Activated B cell treated with CpG ODN at 0.5 μM for 24 hours (primary cell): ENCODE measurements at regions not wholly inside any gene's neighbourhood (a gene's known extent, or its start where the extent isn't known, plus 50 kb on each side); places are given as distances from the start of the nearest gene placed in this dataset.

Source experiments
- ATAC-seq: fragments of 200-7000 bp; cut with Tn5 transposase; one replicate; pipeline ENCODE4 v1.10.0; 2021; ENCODE audit warnings: low read depth, mild to moderate bottlenecking, moderate library complexity
- CTCF ChIA-PET: fragments of 350-600 bp; sonication (Branson Sonifier 250); formaldehyde crosslinking; loops from one replicate; lab custom pipeline; 2021; ENCODE audit warnings: antibody characterized with exemption; lab: Charles Lee
- POLR2A ChIA-PET: fragments of 350-600 bp; sonication (Branson Sonifier 250); formaldehyde crosslinking; loops from one replicate; lab custom pipeline; 2021; ENCODE audit warnings: antibody characterized with exemption; lab: Charles Lee
- DNase-seq: peaks from one replicate; pipeline ENCODE4 v3.0.0; 2022
- H3K27ac Mint-ChIP-seq: one replicate; pipeline ENCODE4 v1.8.0; 2020; ENCODE audit warnings: mixed read lengths
- H3K27me3 Mint-ChIP-seq: one replicate; pipeline ENCODE4 v1.8.0; 2021; ENCODE audit warnings: mixed read lengths
- H3K36me3 Mint-ChIP-seq: one replicate; pipeline ENCODE4 v1.8.0; 2021; ENCODE audit warnings: low read depth, mixed read lengths
- H3K4me1 Mint-ChIP-seq: one replicate; pipeline ENCODE4 v1.8.0; 2021; ENCODE audit warnings: mixed read lengths
- H3K4me3 Mint-ChIP-seq: one replicate; pipeline ENCODE4 v1.8.0; 2020; ENCODE audit warnings: mild to moderate bottlenecking, mixed read lengths
- H3K9me3 Mint-ChIP-seq: one replicate; pipeline ENCODE4 v1.8.0; 2020; ENCODE audit warnings: mixed read lengths
- CTCF ChIP-seq: fragments of 200-600 bp; IDR thresholded peaks from one replicate; pipeline ENCODE4 v1.8.0; 2022; ENCODE audit warnings: antibody characterized with exemption, mild to moderate bottlenecking
- intact Hi-C: fragments of 100-400 bp; cut with micrococcal nuclease; formaldehyde crosslinking; loops from one replicate; pipeline ENCODE4 v1.15.1; 2024

- POLR2A ChIA-PET, result no interaction called here
- Mint-ChIP-seq H3K4me3 (no peak overlapping the region), H3K4me1 (no peaks in the 10 kb centered on the region), H3K36me3 (no peaks in the 10 kb centered on the region), H3K9me3 (no peaks in the 10 kb centered on the region), H3K27me3 (no peaks in the 10 kb centered on the region), H3K27ac (no peak overlapping the region)
- CTCF ChIA-PET, result no interaction called here
- intact Hi-C loops, result no loop called here
- no peak for TF ChIP-seq CTCF
- DNase-seq (no peak), ATAC-seq (no peak)
These were observed 108.5 kb upstream of the RND3 start for GRCh38 chr2:150595803-150596470.

- Mint-ChIP-seq H3K27me3 (no peaks in the 10 kb centered on the region), H3K4me3 (no peak overlapping the region), H3K9me3 (no peaks in the 10 kb centered on the region), H3K36me3 (no peaks in the 10 kb centered on the region), H3K4me1 (no peaks in the 10 kb centered on the region), H3K27ac (no peak overlapping the region)
- no peak for ATAC-seq
- ChIA-PET CTCF (no interaction called here), POLR2A (no interaction called here)
- no peak for DNase-seq
- TF ChIP-seq CTCF, result no peak
- intact Hi-C loops, result no loop called here
These were observed 106.8 kb upstream of the RND3 start for GRCh38 chr2:150594299-150594698.

- H3K27ac Mint-ChIP-seq, result no peak overlapping the region
- H3K4me1 Mint-ChIP-seq, result no peaks in the 10 kb centered on the region
- DNase-seq (no peak), ATAC-seq (no peak)
- ChIA-PET POLR2A (no interaction called here), CTCF (no interaction called here)
- no peak for TF ChIP-seq CTCF
- intact Hi-C loops, result no loop called here
- no peaks in the 10 kb centered on the region for H3K9me3 Mint-ChIP-seq
- no peak overlapping the region for H3K4me3 Mint-ChIP-seq
- H3K36me3 Mint-ChIP-seq, result no peaks in the 10 kb centered on the region
- no peaks in the 10 kb centered on the region for H3K27me3 Mint-ChIP-seq
These were observed 104.2 kb upstream of the RND3 start for GRCh38 chr2:150591496-150592285.

- Mint-ChIP-seq H3K4me1 (no peaks in the 10 kb centered on the region), H3K4me3 (no peak overlapping the region), H3K9me3 (no peaks in the 10 kb centered on the region), H3K27ac (no peak overlapping the region), H3K36me3 (no peaks in the 10 kb centered on the region), H3K27me3 (no peaks in the 10 kb centered on the region)
- ChIA-PET POLR2A (no interaction called here), CTCF (no interaction called here)
- ATAC-seq, result no peak
- intact Hi-C loops, result no loop called here
- no peak for DNase-seq
- no peak for TF ChIP-seq CTCF
These were observed 102.2 kb upstream of the RND3 start for GRCh38 chr2:150589681-150590080.

GRCh38 chr2:150588506-150588870, 101.0 kb upstream of the RND3 start:
- intact Hi-C loops, result no loop called here
- TF ChIP-seq CTCF, result no peak
- ATAC-seq (no peak), DNase-seq (no peak)
- H3K4me1 Mint-ChIP-seq, result no peaks in the 10 kb centered on the region
- no peaks in the 10 kb centered on the region for H3K36me3 Mint-ChIP-seq
- H3K9me3 Mint-ChIP-seq, result no peaks in the 10 kb centered on the region
- no peaks in the 10 kb centered on the region for H3K27me3 Mint-ChIP-seq
- CTCF ChIA-PET, result no interaction called here
- H3K4me3 Mint-ChIP-seq, result no peak overlapping the region
- no peak overlapping the region for H3K27ac Mint-ChIP-seq
- POLR2A ChIA-PET, result no interaction called here
